AG04450 (cell line): ENCODE measurements at regions not wholly inside any gene's neighbourhood (a gene's known extent, or its start where the extent isn't known, plus 50 kb on each side); places are given as distances from the start of the nearest gene placed in this dataset.
"Not testable (repeated sequence)": the region's sequence is repeated elsewhere in the genome, so short reads cannot be mapped to it uniquely, and the experiment has no call there.

Source experiments
- CTCF ChIA-PET: fragments of 300-600, 350-600 bp; formaldehyde crosslinking; extraction: SDS; loops from one replicate; lab custom pipeline; 2022; ENCODE audit warnings: antibody characterized with exemption, inconsistent platforms; lab: Charles Lee
- POLR2A ChIA-PET: fragments of 350-600 bp; formaldehyde crosslinking; extraction: SDS; loops from one replicate; lab custom pipeline; 2021; ENCODE audit warnings: antibody characterized with exemption, inconsistent platforms; lab: Yijun Ruan, JAX
- DNase-seq: peaks from one replicate; pipeline ENCODE4 v3.0.0-alpha.2; 2011; ENCODE audit warnings: low read depth, low spot score
- H3K27ac ChIP-seq: one replicate; pipeline ENCODE4 v1.5.1; 2012; ENCODE audit warnings: low read depth, low read length, control low read depth
- H3K27me3 ChIP-seq: one replicate; pipeline ENCODE4 v1.6.0; 2012; ENCODE audit warnings: low read length; ENCODE audit not compliant: control insufficient read depth, insufficient read depth
- H3K4me3 ChIP-seq: 2 replicates; pipeline ENCODE4 v1.5.1; 2011; ENCODE audit warnings: mild to moderate bottlenecking, low read depth, low read length, control low read depth
- H3K9me3 ChIP-seq: 2 replicates; pipeline ENCODE4 v1.5.1; 2012; ENCODE audit warnings: low read length; ENCODE audit not compliant: control insufficient read depth, insufficient read depth
- TF ChIP-seq, protein P1 (sequence below): IDR thresholded peaks from 2 replicates; pipeline ENCODE4 v1.5.1; 2011; ENCODE audit warnings: low read depth, low read length, control low read depth, inconsistent platforms

DNA sequence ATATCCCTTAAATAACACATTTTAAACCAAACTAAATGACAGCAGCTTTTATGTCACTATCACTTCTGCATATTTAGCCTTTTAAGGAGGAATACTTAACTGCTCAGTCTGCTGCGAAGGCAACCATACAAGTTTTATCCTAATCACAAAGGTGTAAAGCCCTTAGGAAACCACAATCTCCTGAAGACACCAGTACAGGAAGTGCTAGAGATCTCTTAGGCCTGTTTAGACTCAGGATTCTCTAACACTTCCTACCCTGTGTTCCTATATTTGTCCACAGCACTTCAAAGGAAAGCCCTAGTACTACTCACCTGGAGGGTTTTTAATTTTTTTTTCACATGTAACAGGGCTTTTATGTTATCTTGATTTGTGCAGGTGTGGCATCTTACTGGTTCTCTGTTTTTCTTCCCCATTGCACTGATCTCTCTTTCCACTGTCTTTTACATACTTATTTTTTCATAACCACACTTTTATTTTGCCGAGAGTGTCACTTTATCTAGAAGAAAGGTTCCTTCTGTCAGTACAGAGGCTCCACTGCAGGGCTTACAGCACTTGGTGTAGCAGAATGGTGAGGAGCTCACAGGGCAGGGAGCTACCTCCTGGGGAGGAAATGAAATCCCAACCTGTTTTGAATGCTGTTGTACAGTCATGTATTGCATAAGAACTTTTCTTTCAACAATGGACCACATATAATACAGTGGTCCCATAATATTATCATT, 1060.6 kb upstream of the ACO1 start:
- CTCF ChIA-PET: no interaction called here
- no peak overlapping the region for H3K4me3 ChIP-seq
- no peak for DNase-seq
- peaks cover 26% of the 10 kb centered on the region for H3K9me3 ChIP-seq
- POLR2A ChIA-PET: no interaction called here
- H3K27ac ChIP-seq: no peak overlapping the region
- no peaks in the 10 kb centered on the region for H3K27me3 ChIP-seq
- TF ChIP-seq, protein P1, sequence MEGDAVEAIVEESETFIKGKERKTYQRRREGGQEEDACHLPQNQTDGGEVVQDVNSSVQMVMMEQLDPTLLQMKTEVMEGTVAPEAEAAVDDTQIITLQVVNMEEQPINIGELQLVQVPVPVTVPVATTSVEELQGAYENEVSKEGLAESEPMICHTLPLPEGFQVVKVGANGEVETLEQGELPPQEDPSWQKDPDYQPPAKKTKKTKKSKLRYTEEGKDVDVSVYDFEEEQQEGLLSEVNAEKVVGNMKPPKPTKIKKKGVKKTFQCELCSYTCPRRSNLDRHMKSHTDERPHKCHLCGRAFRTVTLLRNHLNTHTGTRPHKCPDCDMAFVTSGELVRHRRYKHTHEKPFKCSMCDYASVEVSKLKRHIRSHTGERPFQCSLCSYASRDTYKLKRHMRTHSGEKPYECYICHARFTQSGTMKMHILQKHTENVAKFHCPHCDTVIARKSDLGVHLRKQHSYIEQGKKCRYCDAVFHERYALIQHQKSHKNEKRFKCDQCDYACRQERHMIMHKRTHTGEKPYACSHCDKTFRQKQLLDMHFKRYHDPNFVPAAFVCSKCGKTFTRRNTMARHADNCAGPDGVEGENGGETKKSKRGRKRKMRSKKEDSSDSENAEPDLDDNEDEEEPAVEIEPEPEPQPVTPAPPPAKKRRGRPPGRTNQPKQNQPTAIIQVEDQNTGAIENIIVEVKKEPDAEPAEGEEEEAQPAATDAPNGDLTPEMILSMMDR: no peak

DNA sequence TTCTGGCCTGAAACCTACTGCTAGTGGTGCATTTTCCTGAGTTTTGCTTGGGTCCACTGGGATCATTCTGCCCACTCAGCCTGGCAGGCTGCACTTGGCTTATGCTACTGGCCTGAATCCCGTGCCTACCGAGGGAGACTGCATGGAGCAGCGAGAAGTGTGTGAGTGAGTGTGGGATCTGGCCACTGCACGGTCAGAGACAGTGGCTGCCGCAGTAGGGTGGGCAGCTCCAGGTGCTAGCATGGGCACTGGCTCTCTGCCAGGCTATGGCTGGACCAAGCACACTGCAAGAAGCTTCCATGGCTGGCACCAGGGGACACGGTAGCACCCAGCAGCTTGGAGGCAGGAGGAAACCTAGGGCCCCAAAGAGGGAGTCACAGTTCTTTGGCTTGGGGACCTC, 1058.7 kb upstream of the ACO1 start:
- Histone ChIP-seq H3K9me3 (peaks cover 19% of the 10 kb centered on the region), H3K27ac (no peak overlapping the region), H3K27me3 (no peaks in the 10 kb centered on the region), H3K4me3 (no peak overlapping the region)
- POLR2A ChIA-PET: no interaction called here
- DNase-seq: no peak
- CTCF ChIA-PET: no interaction called here
- TF ChIP-seq, protein P1: no peak

DNA sequence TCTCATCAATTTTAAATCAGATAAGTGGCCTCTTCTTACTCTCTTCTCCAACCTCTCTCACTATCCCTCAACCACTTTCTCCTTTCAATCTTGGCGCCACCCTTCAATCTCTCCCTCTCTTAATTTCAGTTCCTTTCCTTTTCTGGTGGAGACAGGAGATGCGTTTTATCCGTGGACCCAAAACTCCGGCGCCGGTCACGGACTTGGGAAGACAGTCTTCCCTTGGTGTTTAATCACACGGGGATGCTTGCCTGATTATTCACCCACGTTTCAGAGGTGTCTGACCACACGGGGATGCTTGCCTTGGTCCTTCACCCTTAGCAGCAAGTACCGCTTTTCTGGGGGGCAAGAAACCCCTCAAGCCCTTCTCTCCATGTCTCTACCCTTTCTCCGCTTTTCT, 1057.6 kb upstream of the ACO1 start:
- H3K27ac ChIP-seq, CTCF ChIA-PET, H3K27me3 ChIP-seq, DNase-seq, POLR2A ChIA-PET, H3K4me3 ChIP-seq, H3K9me3 ChIP-seq: not testable (repeated sequence)

DNA sequence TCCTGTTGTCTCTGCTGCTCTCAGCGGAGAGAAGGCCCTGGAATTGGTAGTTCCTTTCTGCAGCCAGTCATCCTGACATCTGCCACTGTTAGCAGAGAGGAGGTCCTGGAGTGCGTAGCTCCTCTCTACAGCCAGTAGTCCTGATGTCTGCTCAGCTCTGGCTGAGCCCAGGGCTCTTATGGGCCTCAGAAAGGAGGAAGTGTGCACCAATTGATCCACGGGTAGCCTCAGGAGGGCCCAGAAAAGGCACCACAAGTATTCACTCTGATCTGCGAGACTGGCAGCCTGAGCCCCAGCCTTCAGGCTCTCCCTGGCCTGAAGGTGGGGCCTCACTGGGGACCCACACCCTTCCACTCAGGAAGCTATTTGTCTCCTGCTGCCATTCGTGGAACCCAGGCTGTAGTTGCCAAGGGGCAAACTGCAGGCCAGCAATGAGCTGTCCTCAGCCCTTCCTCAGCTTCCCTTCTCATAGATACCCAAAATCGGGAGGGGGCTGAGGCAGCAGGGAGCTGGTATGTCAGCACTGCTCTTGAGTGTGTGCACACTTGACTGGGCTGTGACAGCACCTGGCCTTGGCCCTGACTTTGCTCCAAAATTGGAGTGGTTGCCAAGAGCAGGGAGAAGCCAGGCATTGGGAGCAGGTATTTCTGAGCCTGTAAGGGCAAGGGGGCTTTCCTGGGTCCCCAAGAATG, 1049.5 kb upstream of the ACO1 start:
- no peak overlapping the region for H3K4me3 ChIP-seq
- peaks cover 10% of the 10 kb centered on the region for H3K9me3 ChIP-seq
- POLR2A ChIA-PET: no interaction called here
- no peaks in the 10 kb centered on the region for H3K27me3 ChIP-seq
- CTCF ChIA-PET: no interaction called here
- H3K27ac ChIP-seq: no peak overlapping the region
- TF ChIP-seq, protein P1: no peak
- DNase-seq: no peak

DNA sequence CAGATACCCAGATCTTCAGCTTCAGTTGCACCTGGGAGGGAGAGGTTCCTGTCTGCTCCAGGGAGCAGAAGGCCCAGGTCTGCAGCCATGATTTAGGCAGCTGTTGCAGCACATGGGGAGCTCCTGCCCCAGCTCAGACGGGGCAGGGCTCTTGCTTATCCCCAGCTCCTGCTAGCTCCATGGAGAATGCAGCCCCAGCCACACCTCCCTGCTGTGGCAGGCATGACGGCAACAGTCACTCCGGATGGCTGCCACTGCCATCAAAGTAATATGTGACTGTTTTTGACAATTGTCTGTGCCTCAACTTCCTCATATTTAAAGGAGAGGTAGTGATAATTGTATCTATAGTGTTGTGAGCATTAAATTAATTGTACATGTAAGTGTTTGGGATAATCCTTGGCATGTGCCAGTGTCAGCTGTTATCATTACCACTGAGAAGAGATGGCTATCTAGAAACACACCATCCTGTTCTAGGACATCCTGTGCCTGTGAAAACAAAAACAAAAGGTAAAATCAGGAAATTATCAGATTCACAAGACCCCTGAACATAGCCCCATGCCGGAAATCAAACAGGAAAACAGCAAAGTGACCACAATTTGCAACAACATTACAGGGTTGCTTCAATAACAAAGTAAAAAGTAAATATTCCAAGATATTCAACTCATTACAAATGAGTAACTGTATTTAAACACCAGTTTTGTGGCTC, 1048.8 kb upstream of the ACO1 start:
- Histone ChIP-seq H3K4me3 (no peak overlapping the region), H3K27ac (no peak overlapping the region), H3K27me3 (no peaks in the 10 kb centered on the region), H3K9me3 (peaks cover 10% of the 10 kb centered on the region)
- TF ChIP-seq, protein P1: no peak
- POLR2A ChIA-PET: no interaction called here
- CTCF ChIA-PET: no interaction called here
- DNase-seq: no peak
